Caco-2 (cell line): ENCODE measurements at regions not wholly inside any gene's neighbourhood (a gene's known extent, or its start where the extent isn't known, plus 50 kb on each side); places are given as distances from the start of the nearest gene placed in this dataset.

Source experiments
- BruUV-seq: library from RNA; stranded (reverse); fragments of 400-500 nt; replicated peaks from 2 replicates; lab custom pipeline; 2021; lab: Mats Ljungman, UMichigan
- CTCF ChIA-PET: fragments of 300-600 bp; sonication (Branson Sonifier 250); formaldehyde crosslinking; loops from one replicate; lab custom pipeline; 2022; ENCODE audit warnings: antibody characterized with exemption; lab: Charles Lee
- POLR2A ChIA-PET: fragments of 300-600 bp; sonication (Branson Sonifier 250); formaldehyde crosslinking; loops from one replicate; lab custom pipeline; 2022; ENCODE audit warnings: antibody characterized with exemption; lab: Charles Lee
- DNase-seq, 2 experiments: peaks; one replicate each; pipeline versions ENCODE4 v3.0.0 to v3.0.0-alpha.2; 2020 to 2022
- H3K27me3 ChIP-seq: replicated peaks from 2 replicates; pipeline ENCODE4 v1.6.0; 2011; ENCODE audit warnings: low read length; ENCODE audit not compliant: control insufficient read depth, insufficient read depth
- H3K36me3 ChIP-seq: 2 replicates; pipeline ENCODE4 v1.5.1; 2011; ENCODE audit warnings: low read length; ENCODE audit not compliant: control insufficient read depth, insufficient read depth
- H3K4me1 ChIP-seq: fragments of 250-450 bp; sonication (Bioruptor Pico); 2 replicates; pipeline ENCODE4 v1.5.1; 2020; ENCODE audit warnings: mild to moderate bottlenecking
- H3K4me3 ChIP-seq: 2 replicates; pipeline ENCODE4 v1.5.1; 2011; ENCODE audit warnings: low read depth, mild to moderate bottlenecking, control low read depth, low read length
- H3K9me3 ChIP-seq: fragments of 250-450 bp; sonication (Bioruptor Pico); 2 replicates; pipeline ENCODE4 v1.5.1; 2020; ENCODE audit warnings: mild to moderate bottlenecking, moderate library complexity
- H3K27ac Mint-ChIP-seq: one replicate; pipeline ENCODE4 v1.8.0; 2022; ENCODE audit warnings: mixed read lengths; ENCODE audit not compliant: unreplicated experiment
- H3K27me3 Mint-ChIP-seq: one replicate; pipeline ENCODE4 v1.8.0; 2022; ENCODE audit warnings: mixed read lengths; ENCODE audit not compliant: insufficient read depth, unreplicated experiment
- H3K36me3 Mint-ChIP-seq: one replicate; pipeline ENCODE4 v1.8.0; 2022; ENCODE audit warnings: mild to moderate bottlenecking, mixed read lengths; ENCODE audit not compliant: insufficient read depth, unreplicated experiment
- H3K4me1 Mint-ChIP-seq: one replicate; pipeline ENCODE4 v1.8.0; 2022; ENCODE audit warnings: low read depth, mixed read lengths; ENCODE audit not compliant: unreplicated experiment
- H3K4me3 Mint-ChIP-seq: one replicate; pipeline ENCODE4 v1.8.0; 2022; ENCODE audit warnings: mild to moderate bottlenecking, moderate library complexity, mixed read lengths; ENCODE audit not compliant: unreplicated experiment
- H3K9me3 Mint-ChIP-seq: one replicate; pipeline ENCODE4 v1.8.0; 2022; ENCODE audit warnings: mixed read lengths; ENCODE audit not compliant: unreplicated experiment
- CTCF ChIP-seq, 2 experiments: fragments of 200-600 bp in 1 of 2; IDR thresholded peaks; 1 replicate in 1 of 2; 2 replicates in 1 of 2; pipeline versions ENCODE4 v1.5.1 to v1.8.0; 2011 to 2022; ENCODE audit warnings: antibody characterized with exemption in 1 of 2, control low read depth in 1 of 2, inconsistent platforms in 1 of 2, low read depth in 1 of 2, low read length in 1 of 2, mild to moderate bottlenecking in 1 of 2, moderate library complexity in 1 of 2; ENCODE audit not compliant: insufficient read depth in 1 of 2, severe bottlenecking in 1 of 2, unreplicated experiment in 1 of 2
- intact Hi-C: fragments of 100-400 bp; cut with micrococcal nuclease; formaldehyde crosslinking; loops from one replicate; pipeline ENCODE4 v1.10.0; 2022; ENCODE audit not compliant: unreplicated experiment

- BruUV-seq, result no TSS peak
- no peaks in the 10 kb centered on the region for H3K36me3 Mint-ChIP-seq
Observed at GRCh38 chr5:124383693-124384092, 362.7 kb downstream of the ZNF608 start.

GRCh38 chr5:124377386-124377785 lies 369.1 kb downstream of the ZNF608 start:
- BruUV-seq, result no TSS peak
- H3K27ac Mint-ChIP-seq, result no peak overlapping the region
- no peak overlapping the region for H3K4me3 ChIP-seq
- ChIA-PET POLR2A (no interaction called here), CTCF (no interaction called here)
- no peaks in the 10 kb centered on the region for H3K4me1 ChIP-seq
- no peak overlapping the region for H3K4me3 Mint-ChIP-seq
- intact Hi-C loops, result no loop called here
- no peaks in the 10 kb centered on the region for H3K36me3 Mint-ChIP-seq
- peaks cover 7% of the 10 kb centered on the region; the same call in 1 of the 2 replicates for H3K9me3 ChIP-seq
- DNase-seq, result no peak
- H3K4me1 Mint-ChIP-seq, result no peaks in the 10 kb centered on the region
- H3K27me3 ChIP-seq, result no peaks in the 10 kb centered on the region
- peaks cover 12% of the 10 kb centered on the region for H3K9me3 Mint-ChIP-seq
- no peak for TF ChIP-seq CTCF (IDR thresholded peaks at IDR 0.05; ENCODE audit: insufficient read depth in 1 of 2, low read depth in 1 of 2, low read length in 1 of 2, severe bottlenecking in 1 of 2, unreplicated experiment in 1 of 2)
- no peaks in the 10 kb centered on the region for H3K36me3 ChIP-seq
- H3K27me3 Mint-ChIP-seq, result no peaks in the 10 kb centered on the region

More at GRCh38 chr5:124383693-124384092, 362.7 kb downstream of the ZNF608 start:
- H3K4me3 Mint-ChIP-seq, result no peak overlapping the region
- peaks cover 58% of the 10 kb centered on the region for H3K9me3 Mint-ChIP-seq
- Histone ChIP-seq H3K36me3 (no peaks in the 10 kb centered on the region), H3K4me3 (no peak overlapping the region), H3K9me3 (peaks cover 26% of the 10 kb centered on the region), H3K27me3 (no peaks in the 10 kb centered on the region), H3K4me1 (no peaks in the 10 kb centered on the region)
- H3K4me1 Mint-ChIP-seq, result no peaks in the 10 kb centered on the region
- H3K27me3 Mint-ChIP-seq, result no peaks in the 10 kb centered on the region
- TF ChIP-seq CTCF (IDR thresholded peaks at IDR 0.05; ENCODE audit: insufficient read depth in 1 of 2, low read depth in 1 of 2, low read length in 1 of 2, severe bottlenecking in 1 of 2, unreplicated experiment in 1 of 2), result no peak
- CTCF ChIA-PET, result no interaction called here
- no peak for DNase-seq
- intact Hi-C loops, result no loop called here
- POLR2A ChIA-PET, result no interaction called here
- no peak overlapping the region for H3K27ac Mint-ChIP-seq

- H3K4me3 ChIP-seq, result no peak overlapping the region
- no peak for DNase-seq
- no peaks in the 10 kb centered on the region for H3K4me1 ChIP-seq
- intact Hi-C loops, result loop anchor here (1.0 kb wide), 1 partner anchor 7 kb away; no protein-coding TSS in a partner anchor
- no peaks in the 10 kb centered on the region for H3K9me3 Mint-ChIP-seq
- CTCF ChIA-PET, result no interaction called here
- no peaks in the 10 kb centered on the region for H3K36me3 Mint-ChIP-seq
- no peaks in the 10 kb centered on the region for H3K9me3 ChIP-seq
- H3K27ac Mint-ChIP-seq, result no peak overlapping the region
- H3K4me1 Mint-ChIP-seq, result no peaks in the 10 kb centered on the region
- BruUV-seq, result no TSS peak
- POLR2A ChIA-PET, result no interaction called here
- no peaks in the 10 kb centered on the region for H3K27me3 ChIP-seq
- no peak overlapping the region for H3K4me3 Mint-ChIP-seq
- TF ChIP-seq CTCF (IDR thresholded peaks at IDR 0.05; ENCODE audit: insufficient read depth in 1 of 2, low read depth in 1 of 2, low read length in 1 of 2, severe bottlenecking in 1 of 2, unreplicated experiment in 1 of 2), result no peak
- no peaks in the 10 kb centered on the region for H3K36me3 ChIP-seq
- H3K27me3 Mint-ChIP-seq, result no peaks in the 10 kb centered on the region
Observed at GRCh38 chr5:124373883-124374282, 372.6 kb downstream of the ZNF608 start.
